Keratinocyte (primary cell): ENCODE measurements at regions not wholly inside any gene's neighbourhood (a gene's known extent, or its start where the extent isn't known, plus 50 kb on each side); places are given as distances from the start of the nearest gene placed in this dataset.

Source experiments
- DNase-seq: peaks from one replicate; pipeline ENCODE4 v3.0.0-alpha.2; 2011; ENCODE audit warnings: low read depth, missing footprints, low spot score
- FAIRE-seq: peaks from 2 replicates; lab custom pipeline; 2011; peaks lifted over from hg19 to GRCh38; lab: Jason Lieb, UNC
- H2AFZ ChIP-seq: 2 replicates; pipeline ENCODE4 v1.6.0; 2012; ENCODE audit warnings: low read length, control low read depth, inconsistent platforms; ENCODE audit not compliant: control insufficient read depth
- H3K27ac ChIP-seq: 2 replicates; pipeline ENCODE4 v1.5.1; 2011; ENCODE audit warnings: low read length; ENCODE audit not compliant: control insufficient read depth, insufficient read depth
- H3K27me3 ChIP-seq: 3 replicates; pipeline ENCODE4 v1.6.0; 2011; ENCODE audit warnings: low read length; ENCODE audit not compliant: control insufficient read depth, insufficient read depth; ENCODE audit errors: extremely low read depth
- H3K36me3 ChIP-seq, 2 experiments: 2 replicates in 1 of 2; 3 replicates in 1 of 2; pipeline ENCODE4 v1.5.1; 2011; ENCODE audit warnings: low read length in 2 of 2, mild to moderate bottlenecking in 1 of 2; ENCODE audit not compliant: control insufficient read depth in 2 of 2, insufficient read depth in 2 of 2; ENCODE audit errors: extremely low read depth in 1 of 2
- H3K4me1 ChIP-seq: 3 replicates; pipeline ENCODE4 v1.5.1; 2011; ENCODE audit warnings: low read length; ENCODE audit not compliant: control insufficient read depth, insufficient read depth; ENCODE audit errors: extremely low read depth
- H3K4me2 ChIP-seq: 3 replicates; pipeline ENCODE4 v1.6.0; 2011; ENCODE audit warnings: low read depth, low read length; ENCODE audit not compliant: control insufficient read depth, insufficient read depth; ENCODE audit errors: extremely low read depth
- H3K4me3 ChIP-seq, 3 experiments: fragments of 200-600 bp in 1 of 3; sonication (generic) in 1 of 3; 2 replicates in 2 of 3; 3 replicates in 1 of 3; pipeline ENCODE4 v1.5.1; 2011 to 2016; ENCODE audit warnings: low read length in 3 of 3, mild to moderate bottlenecking in 3 of 3, control low read depth in 2 of 3, inconsistent platforms in 1 of 3, low read depth in 1 of 3, mixed read lengths in 1 of 3, mixed run types in 1 of 3, moderate library complexity in 1 of 3; ENCODE audit not compliant: control insufficient read depth in 2 of 3, insufficient read depth in 2 of 3; ENCODE audit errors: extremely low read depth in 1 of 3
- H3K79me2 ChIP-seq: 2 replicates; pipeline ENCODE4 v1.6.0; 2012; ENCODE audit warnings: low read length; ENCODE audit not compliant: control insufficient read depth, insufficient read depth
- H3K9ac ChIP-seq: 3 replicates; pipeline ENCODE4 v1.6.0; 2011; ENCODE audit warnings: low read length; ENCODE audit not compliant: control insufficient read depth, insufficient read depth; ENCODE audit errors: extremely low read depth
- H3K9me1 ChIP-seq: 3 replicates; pipeline ENCODE4 v1.6.0; 2011; ENCODE audit warnings: low read length; ENCODE audit not compliant: control insufficient read depth, insufficient read depth; ENCODE audit errors: extremely low read depth
- H3K9me3 ChIP-seq: 2 replicates; pipeline ENCODE4 v1.5.1; 2012; ENCODE audit warnings: low read depth, low read length; ENCODE audit not compliant: control insufficient read depth
- H4K20me1 ChIP-seq: 3 replicates; pipeline ENCODE4 v1.6.0; 2011; ENCODE audit warnings: low read length; ENCODE audit not compliant: control insufficient read depth, insufficient read depth; ENCODE audit errors: extremely low read depth
- EZH2 ChIP-seq: IDR thresholded peaks from one replicate; pipeline ENCODE4 v1.6.1; 2012; ENCODE audit warnings: inconsistent platforms, mild to moderate bottlenecking, low read length, moderate library complexity
- dilution Hi-C: fragments of 300-500 bp; cut with MboI; formaldehyde crosslinking; loops from one replicate; pipeline ENCODE4 v1.7.0; 2020; ENCODE audit warnings: low sequenced_read_pairs; ENCODE audit not compliant: extremely low pct_ligation_motif_present
- TF ChIP-seq, protein P1 (sequence below), 3 experiments: IDR thresholded peaks in 1 of 3; conservative IDR thresholded peaks in 1 of 3; optimal IDR thresholded peaks in 1 of 3; 2 replicates in 2 of 3; 3 replicates in 1 of 3; pipeline versions ENCODE3 to v1.5.1; 2011; ENCODE audit warnings: low read length in 3 of 3, mild to moderate bottlenecking in 3 of 3, moderate library complexity in 2 of 3, control low read depth in 1 of 3, inconsistent platforms in 1 of 3; ENCODE audit not compliant: insufficient read depth in 2 of 3; ENCODE audit errors: extremely low read depth in 1 of 3

DNA sequence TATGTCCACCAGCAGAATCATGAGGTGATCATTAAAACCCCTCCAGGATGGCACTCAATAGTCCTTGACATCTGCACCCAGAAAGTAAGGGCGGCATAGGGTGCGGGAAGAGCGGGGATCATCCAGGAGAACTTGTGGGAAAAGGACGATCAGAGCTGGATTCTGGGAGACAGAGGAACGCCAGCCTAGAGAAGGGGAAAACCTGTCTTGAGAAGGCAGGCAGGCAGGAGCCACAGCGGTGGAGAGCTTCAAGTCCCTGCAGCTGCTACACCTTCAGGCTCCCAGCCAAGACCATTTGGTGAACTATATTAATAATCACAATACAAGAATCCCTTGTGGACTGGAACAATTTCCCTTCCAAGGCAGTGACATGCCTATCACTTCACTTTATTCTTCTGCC, 134.3 kb downstream of the BUD13 start:
- Histone ChIP-seq H2AFZ (no peak overlapping the region), H3K79me2 (no peaks in the 10 kb centered on the region), H3K9me1 (no peaks in the 10 kb centered on the region), H3K4me2 (no peak overlapping the region), H3K9ac (no peak overlapping the region), H3K9me3 (no peaks in the 10 kb centered on the region), H3K27ac (no peak overlapping the region), H3K4me3 (no peak overlapping the region), H3K36me3 (no peaks in the 10 kb centered on the region), H3K27me3 (no peaks in the 10 kb centered on the region), H3K4me1 (no peaks in the 10 kb centered on the region), H4K20me1 (no peaks in the 10 kb centered on the region)
- FAIRE-seq (no peak), DNase-seq (no peak)
- dilution Hi-C loops, result no loop called here
- TF ChIP-seq EZH2, result no peak
- TF ChIP-seq, protein P1, sequence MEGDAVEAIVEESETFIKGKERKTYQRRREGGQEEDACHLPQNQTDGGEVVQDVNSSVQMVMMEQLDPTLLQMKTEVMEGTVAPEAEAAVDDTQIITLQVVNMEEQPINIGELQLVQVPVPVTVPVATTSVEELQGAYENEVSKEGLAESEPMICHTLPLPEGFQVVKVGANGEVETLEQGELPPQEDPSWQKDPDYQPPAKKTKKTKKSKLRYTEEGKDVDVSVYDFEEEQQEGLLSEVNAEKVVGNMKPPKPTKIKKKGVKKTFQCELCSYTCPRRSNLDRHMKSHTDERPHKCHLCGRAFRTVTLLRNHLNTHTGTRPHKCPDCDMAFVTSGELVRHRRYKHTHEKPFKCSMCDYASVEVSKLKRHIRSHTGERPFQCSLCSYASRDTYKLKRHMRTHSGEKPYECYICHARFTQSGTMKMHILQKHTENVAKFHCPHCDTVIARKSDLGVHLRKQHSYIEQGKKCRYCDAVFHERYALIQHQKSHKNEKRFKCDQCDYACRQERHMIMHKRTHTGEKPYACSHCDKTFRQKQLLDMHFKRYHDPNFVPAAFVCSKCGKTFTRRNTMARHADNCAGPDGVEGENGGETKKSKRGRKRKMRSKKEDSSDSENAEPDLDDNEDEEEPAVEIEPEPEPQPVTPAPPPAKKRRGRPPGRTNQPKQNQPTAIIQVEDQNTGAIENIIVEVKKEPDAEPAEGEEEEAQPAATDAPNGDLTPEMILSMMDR (optimal IDR thresholded peaks at IDR 0.05 in 1 of 3, IDR thresholded peaks at IDR 0.05 in 1 of 3, conservative IDR thresholded peaks at IDR 0.05 in 1 of 3; ENCODE audit: extremely low read depth in 1 of 3, insufficient read depth in 2 of 3, low read length in 3 of 3), result no peak

DNA sequence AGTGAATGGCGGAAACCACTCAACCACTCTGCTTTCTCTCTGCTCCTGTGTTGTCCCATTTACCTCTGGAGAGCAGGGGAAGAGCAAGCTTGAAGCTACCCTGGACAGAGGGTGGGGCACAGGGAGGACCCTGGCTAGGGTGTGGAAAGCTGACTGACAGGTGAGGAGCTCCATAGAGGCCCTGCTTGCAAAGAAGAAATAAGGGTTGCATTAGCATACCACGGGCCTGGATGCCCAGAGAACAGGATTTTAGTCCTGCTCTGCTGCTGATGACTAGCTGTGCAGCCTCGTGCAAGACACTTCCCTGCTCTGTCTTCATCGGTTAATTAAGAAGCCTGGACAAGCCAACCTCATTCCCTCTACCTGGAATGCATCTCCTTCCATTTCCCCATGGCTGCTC, 135.0 kb downstream of the BUD13 start:
- Histone ChIP-seq H3K4me2 (no peak overlapping the region), H3K36me3 (no peaks in the 10 kb centered on the region), H3K9me1 (no peaks in the 10 kb centered on the region), H3K9ac (no peak overlapping the region), H3K4me1 (no peaks in the 10 kb centered on the region), H3K27ac (no peak overlapping the region), H4K20me1 (no peaks in the 10 kb centered on the region), H3K9me3 (no peaks in the 10 kb centered on the region), H3K4me3 (no peak overlapping the region), H3K79me2 (no peaks in the 10 kb centered on the region), H2AFZ (no peak overlapping the region), H3K27me3 (no peaks in the 10 kb centered on the region)
- dilution Hi-C loops, result no loop called here
- no peak for TF ChIP-seq EZH2
- TF ChIP-seq, protein P1 (optimal IDR thresholded peaks at IDR 0.05 in 1 of 3, IDR thresholded peaks at IDR 0.05 in 1 of 3, conservative IDR thresholded peaks at IDR 0.05 in 1 of 3; ENCODE audit: extremely low read depth in 1 of 3, insufficient read depth in 2 of 3, low read length in 3 of 3), result no peak
- DNase-seq (no peak), FAIRE-seq (no peak)
